HuH-7.5 (cell line): ENCODE measurements at regions not wholly inside any gene's neighbourhood (a gene's known extent, or its start where the extent isn't known, plus 50 kb on each side); places are given as distances from the start of the nearest gene placed in this dataset.

Experiments used
- DNase-seq: peaks from one replicate; pipeline ENCODE4 v3.0.0; 2011; ENCODE audit warnings: low spot score

DNA sequence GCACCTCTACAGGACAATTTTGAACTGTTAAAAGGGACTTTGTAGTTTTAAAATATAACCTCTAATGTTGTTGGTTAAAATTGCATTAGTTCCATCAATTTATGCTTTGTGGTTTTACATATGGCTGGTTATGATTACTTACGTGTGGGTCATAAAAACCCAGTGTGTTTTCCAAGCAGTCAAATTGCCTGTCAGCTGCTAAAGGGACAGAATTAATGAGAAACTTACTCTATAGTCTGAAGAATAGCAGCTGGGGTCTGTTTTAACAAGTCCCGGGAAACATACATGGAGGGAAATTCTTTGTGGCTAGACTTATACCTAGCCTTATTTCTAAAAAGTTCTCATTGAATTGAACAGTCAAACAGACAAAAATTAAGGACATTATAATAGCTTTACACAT, 820.9 kb upstream of the ADGRL4 start:
- DNase-seq = no peak

DNA sequence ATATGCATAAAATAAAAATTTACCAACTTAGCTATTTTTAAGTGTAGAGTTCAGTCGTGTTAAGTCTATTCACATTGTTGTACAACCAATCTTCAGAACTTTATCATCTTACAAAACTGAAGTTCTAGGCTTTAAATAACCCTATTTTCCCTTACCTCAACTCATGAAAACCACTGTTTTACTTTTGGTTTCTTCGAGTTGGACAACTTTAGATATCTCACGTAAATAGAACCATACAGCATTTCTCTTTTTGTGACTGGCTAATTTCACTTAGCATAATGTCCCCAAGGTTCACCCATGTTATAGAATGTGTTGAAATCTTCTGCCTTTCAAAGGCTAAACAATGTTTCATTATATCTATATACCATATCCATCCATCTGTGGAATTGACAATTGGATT, 819.0 kb upstream of the ADGRL4 start:
- no peak for DNase-seq

DNA sequence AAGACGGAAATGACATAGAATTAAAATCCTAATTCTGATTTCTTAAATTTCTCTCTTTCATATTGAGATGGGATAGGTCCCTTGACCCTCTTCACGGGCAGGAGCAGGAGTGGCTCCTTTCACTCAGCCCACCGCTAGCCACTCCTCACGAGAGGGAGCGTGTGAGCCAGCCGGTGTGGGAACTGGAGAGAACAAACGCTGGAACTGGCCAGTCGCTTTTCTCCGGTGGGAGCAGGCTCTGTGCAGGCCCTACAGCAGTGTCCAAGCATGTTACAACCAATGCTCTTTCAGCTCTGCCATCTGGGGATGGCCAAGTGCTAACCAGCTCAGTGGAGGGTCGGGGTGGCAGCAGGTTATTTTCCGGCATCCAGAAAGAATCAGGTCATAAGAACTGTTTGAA, 815.5 kb upstream of the ADGRL4 start:
- DNase-seq = no peak

DNA sequence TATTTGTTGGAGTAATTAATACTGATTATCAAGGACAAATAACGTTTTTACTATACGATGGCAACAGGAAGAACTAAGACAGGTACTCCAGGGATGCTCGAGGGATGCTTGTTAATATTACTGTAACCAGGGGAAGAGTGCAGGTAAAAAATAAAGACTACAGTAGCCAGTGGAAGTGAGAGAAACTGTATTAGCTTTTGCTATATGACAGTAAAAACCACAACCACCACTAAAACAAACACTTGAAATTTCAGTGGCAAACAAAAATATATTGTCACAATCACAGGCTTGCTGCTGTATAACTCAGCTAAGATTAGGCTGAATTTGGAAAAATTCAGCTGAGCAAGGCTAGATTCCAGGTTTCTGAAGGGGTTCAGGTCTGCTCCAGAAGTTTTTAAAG, 812.6 kb upstream of the ADGRL4 start:
- no peak for DNase-seq

DNA sequence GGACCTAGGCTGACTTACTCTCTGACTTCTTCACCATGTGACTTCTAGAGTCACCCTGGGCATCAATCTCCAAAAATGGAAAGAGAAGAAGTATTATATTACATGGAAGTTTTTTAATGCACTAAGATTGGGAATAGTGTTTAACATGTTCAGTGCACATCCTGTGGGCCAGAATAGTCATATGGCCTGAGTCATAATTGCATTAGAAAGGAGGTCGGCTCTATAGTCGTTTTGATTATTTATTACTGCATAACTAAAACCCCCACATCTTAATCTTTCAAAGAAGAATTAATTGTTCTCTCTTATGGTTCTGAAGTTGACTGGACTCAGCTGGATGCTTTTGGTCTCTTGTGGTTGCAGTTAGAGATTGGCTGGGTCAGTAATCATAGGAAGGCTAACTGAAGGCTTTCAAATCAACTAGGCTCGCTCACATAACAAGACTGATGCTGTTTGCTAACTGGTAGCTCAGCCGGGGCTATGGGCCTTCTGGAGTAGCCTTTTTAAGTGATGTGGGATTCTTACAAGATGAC, 810.6 kb upstream of the ADGRL4 start:
- DNase-seq = no peak

DNA sequence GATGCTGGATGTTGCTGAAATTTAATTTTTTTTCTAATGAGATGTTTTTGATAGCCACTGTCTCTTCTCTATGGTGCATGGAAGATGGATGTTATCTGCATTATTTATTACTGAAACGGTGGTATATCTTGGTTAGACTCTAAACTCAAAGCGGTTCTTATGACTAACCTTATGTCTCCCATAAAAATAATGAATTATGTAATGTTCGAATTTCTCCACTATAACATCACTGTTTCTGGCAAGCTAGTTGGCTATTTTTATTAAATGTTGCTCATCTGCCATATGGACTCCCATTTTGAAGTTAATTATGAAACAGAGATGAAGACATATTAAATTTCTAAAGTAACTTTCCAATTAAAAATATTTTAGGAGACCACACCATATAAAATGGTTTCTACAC, 808.6 kb upstream of the ADGRL4 start:
- no peak for DNase-seq

DNA sequence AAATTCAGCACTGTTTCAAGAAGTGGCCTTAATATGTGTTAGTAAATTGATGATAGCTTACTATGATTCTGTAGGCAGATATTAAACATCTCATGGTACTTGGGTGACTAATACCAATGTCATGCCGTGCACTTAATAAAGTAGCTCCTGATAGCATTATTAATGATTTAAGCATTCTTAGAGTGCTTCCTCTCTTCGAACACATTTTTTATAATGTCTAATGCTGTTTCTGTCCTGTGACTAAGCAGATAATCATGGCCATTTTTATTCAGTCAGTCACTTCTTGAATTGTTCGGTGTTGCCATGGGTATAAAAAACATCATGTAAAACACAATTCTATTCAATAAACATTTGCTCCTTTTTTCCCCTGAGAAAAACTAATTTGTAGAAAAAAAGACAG, 804.6 kb upstream of the ADGRL4 start:
- no peak for DNase-seq

DNA sequence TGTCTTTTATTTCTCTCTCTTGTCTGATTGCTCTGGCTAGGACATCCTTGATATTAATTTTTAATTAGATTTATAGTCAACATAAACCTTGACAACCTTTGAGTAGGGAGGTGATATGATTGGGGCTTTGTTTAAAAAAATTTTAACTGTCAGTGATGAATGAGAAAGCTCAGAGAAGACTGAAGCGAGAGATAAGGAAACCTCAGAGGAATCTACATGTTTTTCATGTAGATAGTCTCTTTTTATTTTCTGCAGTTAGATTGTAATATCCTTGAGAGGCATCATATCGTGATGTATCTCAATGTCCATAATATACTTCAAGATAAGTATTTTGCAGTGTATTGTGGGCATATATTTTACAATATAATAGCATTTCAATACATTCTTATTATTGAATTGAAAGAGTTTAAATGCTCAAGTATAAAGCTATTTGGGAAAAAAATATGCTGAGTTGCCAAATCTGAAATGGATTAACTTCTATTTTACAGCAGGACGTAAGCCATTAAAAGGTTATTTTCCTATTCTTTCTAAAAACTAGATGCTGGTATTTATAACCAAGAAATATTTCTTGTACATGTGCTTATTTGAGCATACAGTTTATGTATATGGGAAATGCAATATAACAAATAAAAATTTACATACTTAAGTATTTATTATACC, 802.4 kb upstream of the ADGRL4 start:
- DNase-seq = no peak

DNA sequence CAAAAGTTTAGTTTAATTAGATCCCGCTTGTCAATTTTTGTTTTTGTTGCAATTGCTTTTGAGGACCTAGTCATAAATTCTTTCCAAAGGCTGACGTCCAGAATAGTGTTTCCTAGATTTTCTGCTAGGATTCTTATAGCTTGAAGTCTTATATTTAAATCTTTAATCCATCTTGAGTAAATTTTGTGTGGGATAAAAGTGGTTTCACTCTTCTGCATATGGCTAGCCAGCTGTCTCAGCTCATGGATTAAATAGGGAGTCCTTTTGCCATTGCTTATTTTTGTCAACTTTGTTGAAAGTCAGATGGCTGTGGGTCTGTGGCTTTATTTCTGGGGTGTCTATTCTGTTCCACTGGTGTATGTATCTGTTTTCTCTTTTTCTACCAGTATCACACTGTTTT, 801.3 kb upstream of the ADGRL4 start:
- DNase-seq = no peak

DNA sequence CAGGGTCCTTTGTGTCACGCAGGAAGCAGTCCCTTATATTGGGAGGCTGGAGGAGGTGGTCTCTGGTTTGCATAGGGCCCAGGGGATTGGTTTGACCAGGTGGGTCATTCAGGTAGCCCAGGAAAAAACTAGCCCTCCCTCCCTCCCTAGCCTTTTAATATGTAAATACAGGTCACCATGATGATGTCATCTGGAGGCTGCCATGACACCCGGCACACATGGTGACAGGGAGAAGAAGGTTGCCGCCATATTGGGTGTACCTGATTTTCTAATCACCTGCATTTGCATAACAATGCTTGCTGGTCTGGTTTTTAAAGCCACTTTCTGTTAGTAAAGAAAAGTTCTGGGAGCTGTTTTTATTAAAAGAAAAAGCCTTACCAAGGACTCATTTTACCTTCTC, 791.0 kb upstream of the ADGRL4 start:
- no peak for DNase-seq

DNA sequence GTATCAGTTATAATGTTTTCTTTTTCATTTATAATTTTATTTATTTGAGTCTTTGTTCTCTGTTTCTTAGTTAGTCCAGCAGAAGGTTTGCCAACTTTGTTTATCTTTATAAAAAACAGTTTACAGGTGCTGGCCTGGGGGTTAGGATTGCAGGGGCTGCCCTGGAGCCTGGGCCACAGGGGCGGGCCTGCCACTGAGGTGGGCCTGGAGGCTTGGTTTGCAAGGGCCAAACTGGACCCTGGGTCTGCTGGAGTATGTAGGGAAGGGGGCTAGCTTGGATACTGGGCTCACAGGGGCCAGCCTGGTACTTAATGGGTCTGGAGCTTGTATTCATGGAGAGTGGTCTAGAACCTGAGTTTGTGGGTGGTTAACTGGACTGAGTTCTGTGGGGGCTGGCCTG, 789.9 kb upstream of the ADGRL4 start:
- no peak for DNase-seq

DNA sequence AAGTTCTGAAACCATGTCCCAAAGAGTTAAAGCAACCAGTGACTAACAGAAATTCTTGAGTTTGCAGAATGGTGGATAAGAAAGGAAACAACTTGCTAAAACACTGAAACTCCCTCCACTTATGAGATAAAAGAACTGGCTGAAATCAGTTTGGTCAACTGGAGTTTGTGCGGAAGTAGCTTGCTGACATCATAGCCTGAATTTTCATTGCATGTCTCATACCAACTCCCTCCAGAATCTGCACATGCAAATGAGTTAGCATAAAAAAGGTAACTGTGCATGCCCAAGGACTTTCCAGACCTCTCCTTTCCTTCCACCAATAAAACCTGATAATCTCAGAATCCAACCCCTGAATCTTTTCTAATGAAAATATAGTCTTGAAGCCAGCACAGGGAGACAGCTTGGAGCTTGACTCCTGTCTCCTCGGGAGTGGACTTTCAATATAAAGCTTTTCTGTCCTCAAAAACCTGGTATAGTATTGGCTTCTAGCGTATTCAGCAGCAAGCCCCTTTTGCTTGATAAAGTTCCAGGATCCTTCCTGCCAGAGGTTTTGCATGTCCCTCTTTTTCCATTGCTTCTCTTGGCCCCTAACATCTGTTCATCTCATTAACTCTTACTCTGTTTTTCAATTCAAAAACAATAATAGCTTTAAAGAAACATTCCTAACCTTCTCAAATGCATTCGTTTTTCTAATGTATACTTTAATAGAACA, 785.8 kb upstream of the ADGRL4 start:
- no peak for DNase-seq

DNA sequence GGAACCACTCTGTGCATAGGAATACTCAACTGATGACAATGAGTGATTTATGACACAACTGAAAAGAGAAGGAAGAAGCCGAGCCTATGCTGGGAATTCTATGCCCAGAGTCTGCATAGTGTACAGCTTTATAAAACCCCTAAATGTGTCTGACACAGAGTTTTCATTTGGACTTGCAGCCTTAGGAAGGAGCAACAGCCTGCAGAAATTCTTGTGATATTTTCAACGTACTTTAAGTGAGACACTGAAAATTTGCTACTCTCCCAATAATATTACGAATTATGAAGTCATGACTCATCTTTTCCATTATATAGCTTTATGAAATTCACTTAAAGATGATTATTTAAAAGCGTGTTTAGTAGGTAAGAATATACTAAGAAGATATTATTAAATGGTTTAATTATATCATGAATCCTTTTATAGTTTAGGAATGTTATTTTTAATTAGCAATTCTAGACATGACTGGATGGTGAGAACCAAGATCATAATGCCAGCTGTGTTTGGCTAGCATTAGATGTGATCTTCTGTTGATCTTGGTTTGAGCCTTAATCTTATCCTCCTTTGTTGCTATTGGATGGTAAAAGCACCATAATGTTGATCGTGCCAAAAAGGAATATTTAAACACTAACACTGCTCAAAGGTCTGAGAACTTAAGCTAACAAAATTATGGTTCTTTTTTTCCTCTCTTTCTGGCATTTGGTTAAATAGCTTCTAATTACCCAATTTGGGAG, 785.1 kb upstream of the ADGRL4 start:
- DNase-seq = no peak

DNA sequence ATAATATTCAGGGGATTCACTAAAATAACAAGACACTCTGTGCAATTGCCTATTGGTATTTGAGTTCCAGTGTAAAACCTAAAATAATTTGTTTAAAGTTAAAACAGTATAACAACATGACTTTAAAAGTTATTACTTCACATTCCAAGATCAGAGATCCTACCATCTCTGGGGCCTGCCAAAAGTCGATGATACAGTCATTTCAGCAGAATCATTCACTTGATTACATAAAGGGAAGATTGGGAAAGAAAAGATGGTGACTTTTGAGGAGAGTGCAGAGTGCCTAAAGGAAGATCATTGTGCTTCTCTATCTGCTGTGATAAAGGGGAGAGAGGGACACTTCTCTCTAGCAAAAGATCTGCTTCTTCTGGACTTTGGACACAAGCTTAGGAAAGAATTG, 784.4 kb upstream of the ADGRL4 start:
- DNase-seq = no peak

DNA sequence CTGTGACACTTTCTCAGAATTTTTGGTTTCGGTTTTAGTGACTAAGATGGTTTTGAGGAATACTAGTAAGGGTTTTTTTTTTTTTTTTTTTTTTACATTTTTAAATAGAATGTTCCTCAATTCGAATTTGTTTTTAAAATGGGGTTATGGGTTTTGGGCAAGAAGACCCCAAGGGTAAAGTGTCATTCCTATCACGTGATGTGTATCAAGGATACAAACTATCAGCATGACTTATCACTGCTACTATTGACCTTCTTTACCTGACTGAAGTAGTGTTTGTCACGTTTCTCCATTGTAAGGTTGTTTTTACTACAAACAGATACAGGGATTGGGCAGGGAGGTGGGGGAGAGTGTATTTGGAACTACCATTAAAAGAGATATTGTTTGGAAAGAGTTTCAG, 781.1 kb upstream of the ADGRL4 start:
- DNase-seq = no peak

DNA sequence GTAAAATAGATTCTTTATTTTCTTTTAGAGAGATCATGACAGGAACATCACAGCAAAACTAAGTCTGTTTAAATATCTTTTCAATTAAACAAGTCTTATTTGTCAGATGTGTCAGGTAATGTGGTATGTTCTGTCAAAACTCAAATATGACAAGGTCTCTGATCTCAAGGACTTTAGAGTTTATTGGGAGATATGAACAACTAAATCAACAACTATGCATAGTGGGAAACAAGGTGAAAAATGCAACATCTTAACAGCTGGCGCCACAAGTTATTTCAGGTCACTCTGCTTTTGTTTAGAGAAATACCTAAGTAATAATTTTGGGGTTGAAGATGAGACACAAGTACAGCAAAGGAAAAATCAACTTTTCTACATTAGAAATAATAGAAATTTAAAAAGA, 779.4 kb upstream of the ADGRL4 start:
- DNase-seq = no peak

DNA sequence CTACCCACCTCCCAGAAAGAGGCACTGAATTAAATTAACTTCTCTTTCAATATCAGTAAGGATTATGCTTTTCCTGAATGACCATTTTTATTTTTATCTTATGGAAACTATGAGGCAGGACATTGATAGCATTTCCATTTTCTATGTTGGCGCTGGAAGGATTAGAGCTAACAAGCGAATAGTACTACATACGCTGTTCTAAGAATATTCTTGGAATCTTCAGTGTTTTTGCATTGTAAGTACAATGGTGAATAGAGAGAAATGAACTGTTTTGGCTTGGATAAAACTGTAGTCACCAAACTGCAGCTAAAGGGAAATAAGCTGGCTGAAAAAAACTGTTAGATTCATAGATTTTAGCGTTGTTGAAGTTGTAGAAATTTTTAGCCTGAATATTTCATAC, 779.0 kb upstream of the ADGRL4 start:
- no peak for DNase-seq

DNA sequence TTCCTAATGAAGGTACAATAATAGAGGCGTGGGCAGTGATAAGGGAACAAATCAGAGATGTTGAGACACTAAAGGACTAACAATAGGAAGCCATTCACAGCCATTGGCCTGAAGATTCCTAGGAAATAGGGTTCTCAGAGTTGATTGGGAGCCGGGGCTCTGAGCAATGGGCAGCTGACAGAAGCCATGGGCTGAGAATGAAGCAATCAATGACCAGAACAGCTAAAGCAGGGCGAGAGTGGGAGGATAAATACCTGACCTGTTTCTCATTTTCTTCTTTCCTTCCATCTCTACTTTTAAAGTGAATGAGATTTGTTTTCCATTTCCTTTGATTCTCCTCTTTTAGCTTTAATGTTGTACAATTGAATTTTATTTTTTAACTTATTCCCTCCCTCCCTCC, 774.7 kb upstream of the ADGRL4 start:
- DNase-seq = no peak

DNA sequence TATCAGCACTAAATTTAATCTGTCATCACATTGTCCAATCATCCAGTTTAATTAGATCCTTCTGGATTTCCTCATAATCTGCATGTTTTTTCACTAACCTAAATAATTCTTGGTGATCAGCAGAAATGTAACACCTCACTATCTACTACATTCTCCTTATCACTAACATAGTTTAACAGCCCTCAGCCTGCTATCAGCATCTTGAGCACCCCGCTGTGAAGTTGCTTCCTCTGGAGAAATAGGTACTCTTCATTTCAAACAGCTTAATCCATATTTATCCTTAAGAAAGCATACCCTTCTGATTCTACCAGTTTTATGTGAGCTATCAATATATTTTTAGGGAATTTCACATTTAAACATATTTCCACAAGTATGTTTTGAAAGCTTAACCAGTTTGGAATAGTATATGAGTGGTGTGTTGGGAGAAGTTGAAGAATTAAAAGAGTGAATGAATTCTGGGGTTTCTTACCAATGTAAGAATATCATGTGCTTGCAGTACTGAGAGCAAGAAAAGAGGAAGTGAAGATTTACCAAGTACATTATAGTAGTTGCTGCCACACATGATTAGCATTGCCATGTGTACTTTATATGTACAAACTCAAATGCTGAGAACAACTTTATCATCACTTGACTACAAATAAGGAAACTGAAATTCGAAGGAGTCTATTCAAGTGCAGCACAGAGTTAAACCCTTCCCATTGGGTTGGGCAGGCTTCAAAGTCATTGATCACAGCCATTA, 771.1 kb upstream of the ADGRL4 start:
- DNase-seq = no peak

DNA sequence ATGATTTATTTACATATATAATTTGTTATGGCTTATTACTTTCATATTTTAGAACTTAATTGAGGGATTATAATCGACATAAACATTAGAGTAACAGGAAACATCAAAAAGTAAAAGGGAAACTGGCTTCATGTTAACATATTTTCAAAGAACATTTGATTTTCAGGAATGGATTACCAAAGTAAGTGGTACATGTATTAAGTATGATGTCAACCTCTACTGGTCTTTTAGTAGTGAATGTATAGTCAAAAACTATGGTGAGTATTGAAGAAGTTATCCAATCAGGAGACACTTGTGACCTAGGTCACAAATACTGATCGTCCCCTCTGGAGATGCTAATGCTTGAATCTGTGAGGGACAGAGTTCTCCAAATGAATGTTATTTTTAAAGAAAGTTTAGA, 768.9 kb upstream of the ADGRL4 start:
- no peak for DNase-seq

DNA sequence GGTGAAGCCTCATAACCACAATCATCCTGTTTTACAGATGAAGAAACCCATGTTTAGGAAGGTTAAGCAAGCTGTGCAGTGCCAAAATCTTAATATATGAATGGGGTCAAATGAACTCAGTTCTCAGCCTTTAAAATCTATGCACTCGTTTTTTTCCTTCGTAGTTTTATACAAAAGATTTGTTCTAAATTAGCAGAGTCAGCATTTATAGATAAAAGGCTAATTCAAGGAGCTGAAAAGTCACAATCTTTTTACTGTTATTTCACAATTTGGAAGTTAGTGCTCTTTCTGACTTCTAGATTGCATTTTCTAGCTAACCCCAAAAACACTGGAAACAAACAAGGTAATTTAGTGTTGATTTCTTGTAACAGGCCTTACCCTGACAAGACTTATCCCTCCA, 766.9 kb upstream of the ADGRL4 start:
- no peak for DNase-seq

DNA sequence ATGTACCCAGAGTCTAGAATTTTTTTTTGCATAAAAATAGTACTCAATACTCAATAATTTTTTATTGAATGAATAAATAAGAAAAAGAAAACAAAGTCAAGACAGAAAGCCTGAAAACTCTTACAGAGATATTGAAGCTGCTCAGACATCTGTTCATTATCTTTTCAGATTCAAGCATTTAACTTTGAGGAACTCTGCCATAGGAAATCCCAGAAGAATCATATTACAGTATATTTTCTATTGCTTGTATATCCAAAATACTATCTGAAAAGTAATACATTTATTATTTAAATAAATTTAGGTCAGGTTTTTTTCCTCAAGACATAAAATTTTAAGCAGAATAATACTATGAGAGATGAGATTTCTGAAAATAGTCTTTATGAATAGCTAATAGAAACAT, 755.9 kb upstream of the ADGRL4 start:
- no peak for DNase-seq

DNA sequence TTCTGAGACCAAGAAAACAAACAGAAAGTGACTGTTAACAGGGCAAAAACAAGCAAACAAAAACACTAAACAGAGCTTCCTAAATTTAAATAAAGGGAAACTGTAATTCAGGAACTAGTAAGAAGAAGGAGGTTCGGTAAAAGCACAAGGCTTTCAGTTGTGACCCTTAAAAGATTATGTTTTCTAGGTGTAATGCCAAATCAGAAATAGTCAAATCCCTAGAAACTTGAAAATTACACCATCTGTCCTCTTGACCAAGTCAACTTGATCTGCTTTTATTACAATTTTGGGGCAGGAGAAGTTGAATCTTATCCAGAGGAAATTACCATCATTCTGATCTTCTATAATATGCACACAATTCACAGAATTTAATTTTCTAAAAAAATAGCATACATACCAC, 754.0 kb upstream of the ADGRL4 start:
- DNase-seq = no peak
